Ishikawa (cell line): ENCODE measurements at regions not wholly inside any gene's neighbourhood (a gene's known extent, or its start where the extent isn't known, plus 50 kb on each side); places are given as distances from the start of the nearest gene placed in this dataset.

Experiments used
- CEBPB ChIP-seq: IDR thresholded peaks from 2 replicates; pipeline ENCODE4 v1.6.1; 2012
- CREB1 ChIP-seq: IDR thresholded peaks from 2 replicates; pipeline ENCODE4 v1.6.1; 2012; ENCODE audit warnings: low read depth
- EGR1 ChIP-seq: IDR thresholded peaks from 2 replicates; pipeline ENCODE4 v1.6.1; 2012
- EP300 ChIP-seq: IDR thresholded peaks from 2 replicates; pipeline ENCODE4 v1.6.1; 2012; ENCODE audit warnings: borderline replicate concordance
- FOXM1 ChIP-seq: IDR thresholded peaks from 2 replicates; pipeline ENCODE4 v1.6.1; 2012; ENCODE audit warnings: low read depth, borderline replicate concordance
- MAX ChIP-seq: IDR thresholded peaks from 2 replicates; pipeline ENCODE4 v1.6.1; 2012
- NFIC ChIP-seq: IDR thresholded peaks from 2 replicates; pipeline ENCODE4 v1.6.1; 2012
- RAD21 ChIP-seq: IDR thresholded peaks from 2 replicates; pipeline ENCODE4 v1.6.1; 2012; ENCODE audit warnings: low read depth
- REST ChIP-seq: IDR thresholded peaks from 2 replicates; pipeline ENCODE4 v1.6.1; 2012; ENCODE audit warnings: low read depth, mild to moderate bottlenecking
- TAF1 ChIP-seq: IDR thresholded peaks from 2 replicates; pipeline ENCODE4 v1.6.1; 2012; ENCODE audit warnings: low read depth, mild to moderate bottlenecking
- TCF12 ChIP-seq: IDR thresholded peaks from 2 replicates; pipeline ENCODE4 v1.6.1; 2012; ENCODE audit warnings: low read depth
- TEAD4 ChIP-seq: IDR thresholded peaks from 2 replicates; pipeline ENCODE4 v1.6.1; 2012
- USF1 ChIP-seq: IDR thresholded peaks from 2 replicates; pipeline ENCODE4 v1.6.1; 2012
- YY1 ChIP-seq: IDR thresholded peaks from 2 replicates; pipeline ENCODE4 v1.6.1; 2012; ENCODE audit warnings: low read depth
- ZBTB7A ChIP-seq: IDR thresholded peaks from 2 replicates; pipeline ENCODE4 v1.6.1; 2012; ENCODE audit warnings: low read depth

GRCh38 chr13:90833951-90834350, 513.5 kb upstream of the MIR17HG start:
- TF ChIP-seq USF1 (no peak), MAX (no peak), TCF12 (no peak)

GRCh38 chr13:90834700-90835099, 512.8 kb upstream of the MIR17HG start:
- TF ChIP-seq TAF1, result no peak
- no peak for TF ChIP-seq EGR1
- TF ChIP-seq USF1, result no peak
- TF ChIP-seq REST, result no peak
- TF ChIP-seq CEBPB, result no peak
- TF ChIP-seq TEAD4, result no peak
- no peak for TF ChIP-seq NFIC
- TF ChIP-seq MAX, result no peak
- TF ChIP-seq ZBTB7A, result no peak
- TF ChIP-seq FOXM1, result no peak
- TF ChIP-seq EP300, result no peak
- no peak for TF ChIP-seq YY1
- TF ChIP-seq CREB1, result no peak

- TF ChIP-seq CREB1 (no peak), USF1 (no peak), MAX (no peak), TCF12 (no peak), TAF1 (no peak), YY1 (no peak), ZBTB7A (no peak), REST (no peak)
Observed at GRCh38 chr13:90835826-90836225, 511.7 kb upstream of the MIR17HG start.

- TF ChIP-seq CREB1 (no peak), TEAD4 (no peak), RAD21 (no peak), EP300 (no peak), EGR1 (no peak), TCF12 (no peak), NFIC (no peak), USF1 (no peak)
Observed at GRCh38 chr13:90838317-90838960, 509.0 kb upstream of the MIR17HG start.

GRCh38 chr13:90839061-90839460, 508.4 kb upstream of the MIR17HG start:
- no peak for TF ChIP-seq RAD21
- no peak for TF ChIP-seq MAX
- no peak for TF ChIP-seq TAF1
- no peak for TF ChIP-seq REST
- no peak for TF ChIP-seq NFIC
- TF ChIP-seq CREB1, result no peak
- TF ChIP-seq EGR1, result no peak
- TF ChIP-seq CEBPB, result no peak
- no peak for TF ChIP-seq TCF12
- TF ChIP-seq FOXM1, result no peak
- no peak for TF ChIP-seq ZBTB7A
- TF ChIP-seq TEAD4, result no peak
- TF ChIP-seq EP300, result no peak
- no peak for TF ChIP-seq USF1
- no peak for TF ChIP-seq YY1
